ENCODE measurements at regions not wholly inside any gene's neighbourhood (a gene's known extent, or its start where the extent isn't known, plus 50 kb on each side); places are given as distances from the start of the nearest gene placed in this dataset.
"Not testable (repeated sequence)": the region's sequence is repeated elsewhere in the genome, so short reads cannot be mapped to it uniquely, and the experiment has no call there.

GRCh38 chr12:9309749-9310148 is 101.6 kb upstream of the PZP start:
- not testable (repeated sequence) for DNase-seq; H3K9me3 ChIP-seq; H3K27me3 ChIP-seq; H3K36me3 ChIP-seq; H3K4me1 ChIP-seq; H3K4me3 ChIP-seq (ENCODE audit: low read depth, low read length)

GRCh38 chr12:9308745-9309144 is 100.5 kb upstream of the PZP start:
- not testable (repeated sequence) for H3K4me3 ChIP-seq (ENCODE audit: low read depth, low read length); DNase-seq; H3K36me3 ChIP-seq; H3K27me3 ChIP-seq; H3K9me3 ChIP-seq; H3K4me1 ChIP-seq

DNA sequence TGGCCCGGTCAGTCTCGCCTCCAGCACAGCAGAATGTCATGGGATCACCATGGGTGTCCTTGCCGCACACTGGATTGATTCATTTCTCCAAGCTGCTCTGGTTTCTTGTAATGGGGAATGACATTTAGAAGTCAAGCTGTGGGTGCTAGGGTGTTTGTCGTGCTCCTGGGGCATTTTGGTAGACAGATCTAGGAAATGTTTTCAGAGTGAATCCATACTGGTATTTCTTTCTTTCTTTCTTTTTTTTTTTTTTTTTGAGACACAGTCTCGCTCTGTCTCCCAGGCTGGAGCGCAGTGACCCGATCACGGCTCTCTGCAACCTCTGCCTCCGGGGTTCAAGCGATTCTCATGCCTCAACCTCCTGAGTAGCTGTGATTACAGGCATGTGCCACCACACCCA is 100.0 kb upstream of the PZP start:
- DNase-seq; H3K9me3 ChIP-seq; H3K4me3 ChIP-seq (ENCODE audit: low read depth, low read length); H3K36me3 ChIP-seq; H3K4me1 ChIP-seq; H3K27me3 ChIP-seq: not testable (repeated sequence)

GRCh38 chr12:9307255-9307654 is 99.1 kb upstream of the PZP start:
- DNase-seq; H3K4me3 ChIP-seq (ENCODE audit: low read depth, low read length); H3K27me3 ChIP-seq; H3K4me1 ChIP-seq; H3K9me3 ChIP-seq; H3K36me3 ChIP-seq: not testable (repeated sequence)

- DNase-seq; H3K4me3 ChIP-seq (ENCODE audit: low read depth, low read length); H3K36me3 ChIP-seq; H3K27me3 ChIP-seq; H3K4me1 ChIP-seq; H3K9me3 ChIP-seq: not testable (repeated sequence)
Observed at GRCh38 chr12:9306004-9306403, 97.8 kb upstream of the PZP start.

GRCh38 chr12:9304540-9304939 is 96.3 kb upstream of the PZP start:
- H3K36me3 ChIP-seq; H3K4me3 ChIP-seq (ENCODE audit: low read depth, low read length); H3K9me3 ChIP-seq; DNase-seq; H3K4me1 ChIP-seq; H3K27me3 ChIP-seq: not testable (repeated sequence)

DNA sequence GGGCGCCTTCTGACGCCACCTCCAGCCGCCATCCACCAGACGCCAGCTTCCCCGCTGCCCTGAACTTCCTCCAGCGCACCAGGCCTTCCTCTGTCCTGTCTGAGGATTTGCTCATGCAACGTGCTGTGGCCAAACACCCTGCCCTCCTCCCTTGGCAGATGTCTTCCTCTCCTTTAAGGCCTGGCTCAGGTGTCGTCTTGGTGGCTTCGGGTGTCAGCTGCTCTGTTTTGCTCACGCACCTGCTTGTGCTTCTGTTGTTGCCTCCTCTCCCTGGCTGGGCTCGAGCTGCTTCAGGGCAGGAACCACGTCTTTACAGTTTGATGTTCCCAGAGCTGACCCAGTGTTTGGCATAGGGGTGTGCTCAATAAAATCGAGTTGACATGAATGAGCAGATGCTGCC is 87.7 kb upstream of the PZP start:
- not testable (repeated sequence) for H3K4me3 ChIP-seq (ENCODE audit: low read depth, low read length); H3K9me3 ChIP-seq; H3K4me1 ChIP-seq; H3K27me3 ChIP-seq; H3K36me3 ChIP-seq; DNase-seq

- H3K27me3 ChIP-seq; H3K4me1 ChIP-seq; DNase-seq; H3K4me3 ChIP-seq (ENCODE audit: low read depth, low read length); H3K36me3 ChIP-seq; H3K9me3 ChIP-seq: not testable (repeated sequence)
Observed at GRCh38 chr12:9294072-9294620, 86.0 kb upstream of the PZP start.

- not testable (repeated sequence) for H3K27me3 ChIP-seq; H3K4me1 ChIP-seq; DNase-seq; H3K36me3 ChIP-seq; H3K9me3 ChIP-seq; H3K4me3 ChIP-seq (ENCODE audit: low read depth, low read length)
Observed at GRCh38 chr12:9293391-9293790, 85.2 kb upstream of the PZP start.

- H3K36me3 ChIP-seq; H3K4me3 ChIP-seq (ENCODE audit: low read depth, low read length); H3K4me1 ChIP-seq; DNase-seq; H3K27me3 ChIP-seq; H3K9me3 ChIP-seq: not testable (repeated sequence)
Observed at GRCh38 chr12:9289984-9290383, 81.8 kb upstream of the PZP start.

DNA sequence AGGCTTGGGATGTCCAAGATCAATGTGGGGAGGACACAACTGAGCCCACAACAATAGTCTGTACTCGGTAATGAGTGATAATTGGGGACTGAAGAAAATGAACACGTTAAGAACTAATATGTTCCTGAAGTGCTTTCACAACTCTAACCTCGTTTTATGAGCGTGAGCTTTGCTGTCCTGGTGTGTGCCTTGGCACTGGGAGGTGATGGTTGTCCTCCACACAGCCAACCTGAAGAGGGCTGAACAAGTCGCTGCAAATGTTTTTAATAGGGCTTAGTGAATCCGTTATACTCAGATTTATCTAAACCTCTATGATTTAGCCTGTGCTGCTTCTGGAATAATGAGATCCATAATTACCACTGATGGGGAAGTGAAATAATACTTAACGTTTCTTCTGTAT is 76.5 kb upstream of the PZP start:
- H3K4me3 ChIP-seq (ENCODE audit: low read depth, low read length), result peak overlapping the region; percentile 58; the same call in 1 of the 2 replicates
- not testable (repeated sequence) for H3K27me3 ChIP-seq, H3K36me3 ChIP-seq, H3K4me1 ChIP-seq, H3K9me3 ChIP-seq, DNase-seq

- H3K27me3 ChIP-seq, H3K9me3 ChIP-seq, H3K4me1 ChIP-seq, H3K36me3 ChIP-seq: not testable (repeated sequence)
- peak overlapping the region; percentile 58 for H3K4me3 ChIP-seq (ENCODE audit: low read depth, low read length)
- DNase-seq, result peak; percentile 13
Observed at GRCh38 chr12:9284197-9284596, 76.0 kb upstream of the PZP start.

- not testable (repeated sequence) for H3K27me3 ChIP-seq, H3K9me3 ChIP-seq, H3K36me3 ChIP-seq, H3K4me1 ChIP-seq
- peak; percentile 85 for DNase-seq
- H3K4me3 ChIP-seq (ENCODE audit: low read depth, low read length), result peak overlapping the region; percentile 58
Observed at GRCh38 chr12:9283346-9284095, 75.3 kb upstream of the PZP start.

Data from BE2C (cell line).